H1 (cell line): ENCODE measurements at regions not wholly inside any gene's neighbourhood (a gene's known extent, or its start where the extent isn't known, plus 50 kb on each side); places are given as distances from the start of the nearest gene placed in this dataset.

Experiments
- E2F6 ChIP-seq: IDR thresholded peaks from 2 replicates; pipeline ENCODE4 v1.6.1; 2012; ENCODE audit warnings: inconsistent platforms
- GTF2F1 ChIP-seq: IDR thresholded peaks from 2 replicates; pipeline ENCODE4 v1.6.1; 2012; ENCODE audit warnings: low read depth, low read length, improper control_type of control experiment, borderline replicate concordance
- SUZ12 ChIP-seq: fragments of 200-600 bp; sonication (generic); IDR thresholded peaks from 2 replicates; pipeline ENCODE4 v1.6.1; 2012; ENCODE audit warnings: mild to moderate bottlenecking, inconsistent platforms, low read length, moderate library complexity, mixed read lengths

DNA sequence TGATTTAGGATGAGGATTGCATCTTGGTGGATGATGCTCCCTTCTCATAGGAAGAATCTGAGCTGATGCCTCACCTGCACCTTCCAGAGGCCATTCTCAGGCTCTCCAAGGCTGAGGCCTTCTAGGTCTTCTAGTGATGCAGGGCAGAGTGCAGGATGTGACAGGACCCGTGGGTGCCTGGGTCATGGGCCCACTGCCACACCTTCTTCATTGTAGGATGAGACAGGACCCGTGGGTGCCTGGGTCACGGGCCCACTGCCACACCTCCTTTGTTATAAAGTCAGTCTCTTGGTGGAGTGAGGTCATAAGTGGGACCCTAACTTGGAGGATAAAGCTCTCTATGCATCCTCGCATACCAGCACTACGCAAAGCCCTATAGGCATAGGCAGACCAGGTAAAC is 109.9 kb upstream of the TCERG1L start (continued):
- TF ChIP-seq SUZ12 (no peak), E2F6 (no peak), GTF2F1 (no peak)
